ENCODE measurements at regions not wholly inside any gene's neighbourhood (a gene's known extent, or its start where the extent isn't known, plus 50 kb on each side); places are given as distances from the start of the nearest gene placed in this dataset.

- TF ChIP-seq CTCF (IDR thresholded peaks at IDR 0.05): no peak
- no peak for TF ChIP-seq POLR2A (IDR thresholded peaks at IDR 0.05)
- no peaks in the 10 kb centered on the region for H3K27me3 ChIP-seq
- H3K4me3 ChIP-seq: no peak overlapping the region
- no peak overlapping the region for H3K27ac ChIP-seq
- H3K4me1 ChIP-seq (replicated peaks in 1 of 2): no peaks in the 10 kb centered on the region
- 79 to 92% (median 83%) methylated on average over 4 of the region's 4 CpGs for WGBS, 4 donors
- H3K9me3 ChIP-seq (replicated peaks in 1 of 3): no peaks in the 10 kb centered on the region
- DNase-seq: no peak
- intact Hi-C loops (cut with DNase I): no loop called here
- H3K36me3 ChIP-seq (replicated peaks in 1 of 2): no peaks in the 10 kb centered on the region
Measured at GRCh38 chr4:85381968-85382367, 93.0 kb upstream of the ARHGAP24 start.

GRCh38 chr4:85391071-85391470 is 83.9 kb upstream of the ARHGAP24 start:
- intact Hi-C loops (cut with DNase I): no loop called here
- WGBS, 4 donors: 69 to 88% (median 76%) methylated on average over 1 of the region's 1 CpG
- no peaks in the 10 kb centered on the region for H3K4me1 ChIP-seq (replicated peaks in 1 of 2)
- H3K27me3 ChIP-seq: no peaks in the 10 kb centered on the region
- no peaks in the 10 kb centered on the region for H3K36me3 ChIP-seq (replicated peaks in 1 of 2)
- no peaks in the 10 kb centered on the region for H3K9me3 ChIP-seq (replicated peaks in 1 of 3)
- DNase-seq: no peak
- H3K27ac ChIP-seq: no peak overlapping the region
- TF ChIP-seq CTCF (IDR thresholded peaks at IDR 0.05) (no peak), POLR2A (IDR thresholded peaks at IDR 0.05) (no peak)
- no peak overlapping the region for H3K4me3 ChIP-seq

GRCh38 chr4:85391589-85392410 is 83.2 kb upstream of the ARHGAP24 start:
- intact Hi-C loops (cut with DNase I): no loop called here
- H3K27me3 ChIP-seq: no peaks in the 10 kb centered on the region
- 60 to 66% (median 61%) methylated on average over 4 of the region's 4 CpGs for WGBS, 4 donors

GRCh38 chr4:85393201-85393600 is 81.7 kb upstream of the ARHGAP24 start:
- Histone ChIP-seq H3K9me3 (replicated peaks in 1 of 3) (no peaks in the 10 kb centered on the region), H3K4me3 (no peak overlapping the region), H3K36me3 (replicated peaks in 1 of 2) (no peaks in the 10 kb centered on the region), H3K4me1 (replicated peaks in 1 of 2) (no peaks in the 10 kb centered on the region), H3K27me3 (no peaks in the 10 kb centered on the region), H3K27ac (no peak overlapping the region)
- TF ChIP-seq CTCF (IDR thresholded peaks at IDR 0.05) (no peak), POLR2A (IDR thresholded peaks at IDR 0.05) (no peak)
- intact Hi-C loops (cut with DNase I): no loop called here
- no peak for DNase-seq
- WGBS, 4 donors: 85 to 94% (median 91%) methylated on average over 3 of the region's 3 CpGs

More at GRCh38 chr4:85391589-85392410, 83.2 kb upstream of the ARHGAP24 start:
- Histone ChIP-seq H3K27ac (no peak overlapping the region), H3K36me3 (replicated peaks in 1 of 2) (no peaks in the 10 kb centered on the region), H3K4me1 (replicated peaks in 1 of 2) (no peaks in the 10 kb centered on the region), H3K9me3 (replicated peaks in 1 of 3) (no peaks in the 10 kb centered on the region), H3K4me3 (no peak overlapping the region)
- DNase-seq: no peak
- TF ChIP-seq CTCF (IDR thresholded peaks at IDR 0.05) (no peak), POLR2A (IDR thresholded peaks at IDR 0.05) (no peak)
